GM21390 (cell line): ENCODE measurements at regions not wholly inside any gene's neighbourhood (a gene's known extent, or its start where the extent isn't known, plus 50 kb on each side); places are given as distances from the start of the nearest gene placed in this dataset.

Source experiments
- ATAC-seq: cut with Tn5 transposase; IDR thresholded peaks from one replicate; pipeline ENCODE4 v1.9.1; 2021; ENCODE audit not compliant: unreplicated experiment

DNA sequence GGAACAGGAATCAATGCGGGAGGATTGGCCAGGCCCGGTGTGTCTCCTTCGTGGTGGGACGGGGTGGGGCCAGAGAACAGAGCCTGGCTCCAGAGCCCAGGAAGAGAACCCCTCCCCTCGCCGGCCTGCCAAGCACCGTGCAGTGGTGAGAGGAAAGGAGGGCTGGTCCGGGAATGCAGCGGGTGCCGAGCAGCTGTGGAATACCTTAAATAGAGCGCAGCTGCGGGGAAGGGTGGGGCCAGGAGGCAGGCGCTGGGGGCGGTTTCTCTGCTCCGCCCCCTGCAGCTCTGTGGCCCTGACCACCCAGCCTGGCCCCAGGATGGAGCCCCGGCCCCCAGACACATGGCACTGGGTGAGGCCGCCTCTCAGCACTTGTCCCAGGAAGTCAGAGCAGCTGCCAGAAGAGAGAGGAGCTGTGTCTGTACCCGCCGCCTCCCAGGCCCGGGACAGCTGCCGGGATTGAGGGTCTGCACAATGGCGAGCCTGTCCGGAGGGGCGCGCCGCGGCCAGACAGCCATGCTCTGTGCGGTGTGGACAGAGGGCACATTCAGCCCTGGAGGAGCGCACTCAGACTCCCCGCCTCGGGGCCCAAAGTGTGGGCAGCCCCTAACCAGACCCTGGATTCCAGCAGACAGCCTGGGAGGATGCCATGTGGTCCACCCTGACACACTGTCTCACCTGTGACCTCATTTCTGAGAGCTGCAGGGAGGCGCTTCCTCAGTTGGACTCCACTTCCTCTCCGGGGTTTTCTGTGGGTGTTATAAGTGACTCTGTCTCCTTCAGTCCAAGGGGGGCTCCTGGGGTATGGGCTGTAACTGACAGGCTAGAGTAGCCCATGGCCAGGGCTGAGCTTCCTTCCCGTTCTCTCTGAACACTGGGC lies 268.8 kb downstream of the SEC14L1 start:
- ATAC-seq = no peak

DNA sequence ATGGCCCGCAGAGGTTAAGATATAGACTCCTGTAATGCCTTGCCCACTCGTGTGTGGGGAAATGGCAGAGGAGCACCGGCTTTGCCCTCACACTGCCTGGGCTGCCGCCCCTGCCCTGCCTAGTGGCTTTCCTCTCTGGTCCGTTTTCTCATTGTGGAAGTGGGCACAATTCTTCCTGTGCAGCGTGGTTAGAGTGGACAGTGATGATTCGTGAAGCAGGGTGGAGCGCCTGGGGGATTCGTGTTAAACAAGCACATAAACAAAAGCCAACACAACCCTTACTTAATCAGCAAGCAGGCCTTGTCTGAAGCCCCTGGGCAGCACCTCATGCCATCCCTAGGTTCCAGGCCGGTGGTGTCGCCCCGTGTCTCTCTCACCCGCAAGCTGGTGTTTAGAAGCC lies 269.7 kb downstream of the SEC14L1 start:
- no peak for ATAC-seq

DNA sequence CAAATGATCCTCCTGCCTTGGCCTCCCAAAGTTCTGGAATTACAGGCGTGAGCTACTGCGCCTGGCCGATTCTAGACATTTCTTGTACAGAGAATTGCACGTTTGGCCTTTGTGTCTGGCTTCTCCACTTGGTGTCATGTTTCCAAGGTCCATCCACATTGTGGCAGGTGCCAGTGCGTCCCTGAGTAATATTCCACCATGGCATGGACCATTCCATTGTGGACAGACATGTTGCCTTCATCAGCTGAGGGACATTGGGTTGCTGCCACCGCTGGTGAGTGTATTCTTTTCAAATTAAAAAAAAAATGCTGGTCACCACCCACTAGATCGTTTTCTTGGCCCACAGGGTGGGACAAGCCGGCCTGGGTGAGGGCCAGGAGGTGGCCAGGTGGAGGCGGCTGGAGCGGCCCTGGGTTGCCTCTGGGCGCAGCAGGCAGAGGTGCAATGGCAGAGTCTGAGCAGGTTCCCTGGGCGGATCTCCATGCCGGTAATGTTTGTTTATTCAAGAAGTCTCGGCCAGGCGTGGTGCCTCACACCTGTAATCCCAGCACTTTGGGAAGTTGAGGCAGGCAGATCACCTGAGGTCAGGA lies 274.1 kb downstream of the SEC14L1 start:
- no peak for ATAC-seq

DNA sequence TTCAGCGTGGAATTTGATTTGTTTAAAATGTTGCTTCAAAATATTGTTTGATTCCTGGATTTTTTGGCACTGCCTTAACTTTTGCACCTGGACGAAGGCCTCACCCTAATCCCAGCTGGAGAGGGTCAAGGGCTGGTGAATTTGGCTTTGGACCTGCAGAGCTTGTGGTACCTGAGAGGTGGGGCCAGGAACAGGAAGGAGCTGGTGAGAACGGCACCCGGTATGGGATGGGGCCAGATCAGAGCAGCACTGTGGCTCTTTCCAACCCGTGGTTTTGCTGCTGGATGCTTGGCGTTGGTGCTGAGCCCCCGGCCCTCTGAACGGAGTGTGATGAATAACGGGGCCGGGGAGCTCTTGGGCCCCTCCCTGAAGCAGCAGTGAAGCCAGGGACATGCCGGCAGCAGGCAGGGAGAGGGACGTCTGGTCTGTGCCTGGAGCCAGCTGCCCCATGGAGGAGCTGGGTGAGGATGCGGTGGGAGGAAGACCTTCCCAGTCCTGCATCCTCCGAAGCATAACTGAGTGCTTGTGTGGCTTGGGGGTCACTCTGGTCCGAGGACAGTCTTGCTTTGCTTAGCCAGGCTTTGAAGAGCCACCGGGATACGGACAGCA lies 275.4 kb downstream of the SEC14L1 start:
- no peak for ATAC-seq

DNA sequence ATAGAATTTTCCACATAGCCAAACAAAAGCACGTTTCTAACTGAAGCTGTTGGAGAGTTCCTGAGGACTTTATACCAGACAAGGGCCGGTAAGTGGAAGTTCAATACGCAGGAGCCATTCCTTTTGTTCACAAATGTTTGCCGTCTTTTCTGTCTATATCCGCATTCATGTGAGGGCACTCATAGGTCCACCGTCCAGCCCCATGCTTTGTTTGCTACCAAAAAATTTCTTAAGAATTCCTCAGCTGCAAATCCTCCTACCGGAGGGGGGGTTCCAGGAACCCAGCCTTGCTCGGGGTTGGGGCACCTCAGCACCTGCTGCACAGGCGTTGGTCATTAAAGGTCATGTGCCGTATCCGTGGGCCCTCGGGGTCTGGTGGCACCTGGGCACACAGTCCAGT lies 276.8 kb downstream of the SEC14L1 start:
- no peak for ATAC-seq

DNA sequence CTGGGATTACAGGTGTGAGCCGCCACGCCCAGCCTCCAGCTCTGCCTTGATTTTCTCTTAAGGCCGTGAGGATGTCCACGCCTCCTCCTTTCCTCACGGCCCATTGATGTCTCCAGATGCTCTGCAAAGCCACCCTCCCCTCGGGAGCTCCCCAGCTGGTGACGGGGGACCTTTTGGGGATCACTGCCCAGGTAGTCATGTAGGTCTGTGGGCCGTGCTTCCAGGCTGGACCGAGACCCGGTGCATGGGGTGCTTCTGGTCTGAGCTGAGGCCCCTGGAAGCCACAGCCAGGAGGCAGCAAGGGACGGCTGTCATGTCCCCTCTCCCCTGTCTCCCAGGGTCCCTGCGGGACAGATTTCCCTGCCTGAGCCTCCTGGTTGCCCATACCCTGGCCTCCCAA lies 277.8 kb downstream of the SEC14L1 start:
- no peak for ATAC-seq

DNA sequence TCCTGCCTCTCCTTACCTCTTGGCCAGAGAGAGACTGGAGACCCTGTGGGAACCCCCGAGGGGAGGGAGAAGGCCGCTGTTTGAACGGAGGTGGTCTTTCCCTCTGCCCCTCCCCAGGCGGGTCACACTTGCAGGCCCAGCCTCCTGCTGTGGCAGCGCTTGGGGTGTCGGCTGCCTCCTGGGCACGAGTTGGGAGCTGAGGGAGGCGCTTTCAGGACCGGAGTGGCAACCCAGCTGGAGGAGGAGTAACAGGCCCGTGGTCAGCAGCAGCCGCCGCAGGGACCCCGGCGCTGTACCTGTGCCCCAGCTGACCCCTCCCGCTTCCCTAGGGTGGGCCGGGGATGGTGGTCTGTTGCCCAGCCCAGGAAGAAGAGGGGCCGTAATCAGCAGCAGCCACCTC lies 278.3 kb downstream of the SEC14L1 start:
- no peak for ATAC-seq

DNA sequence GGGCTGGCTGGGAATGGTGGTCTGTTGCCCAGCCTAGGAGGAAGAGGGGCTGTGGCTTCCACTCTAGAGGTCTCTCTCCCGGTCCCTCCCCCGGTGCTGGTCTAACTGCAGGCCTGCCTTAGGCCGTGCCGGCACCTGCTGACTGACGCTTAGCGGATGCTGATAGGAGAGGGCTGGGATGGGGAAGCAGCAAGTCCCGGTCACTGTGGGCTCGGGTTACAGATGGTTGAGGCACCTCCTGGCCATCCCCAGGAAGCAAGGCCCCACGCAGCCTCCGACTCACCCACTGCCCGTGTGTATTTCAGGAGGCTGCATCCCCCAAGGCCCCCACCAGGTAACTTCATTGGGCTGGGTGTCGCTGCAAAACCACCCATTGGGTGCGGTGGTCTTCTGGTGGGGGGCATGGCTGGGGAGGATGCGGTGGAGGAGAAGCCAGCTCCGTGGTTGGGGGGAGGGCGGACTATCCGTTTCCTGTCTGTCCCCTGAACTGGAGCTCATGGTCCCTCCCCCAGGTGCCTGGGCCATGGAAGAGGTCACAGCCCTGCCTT lies 278.9 kb downstream of the SEC14L1 start:
- ATAC-seq = no peak

DNA sequence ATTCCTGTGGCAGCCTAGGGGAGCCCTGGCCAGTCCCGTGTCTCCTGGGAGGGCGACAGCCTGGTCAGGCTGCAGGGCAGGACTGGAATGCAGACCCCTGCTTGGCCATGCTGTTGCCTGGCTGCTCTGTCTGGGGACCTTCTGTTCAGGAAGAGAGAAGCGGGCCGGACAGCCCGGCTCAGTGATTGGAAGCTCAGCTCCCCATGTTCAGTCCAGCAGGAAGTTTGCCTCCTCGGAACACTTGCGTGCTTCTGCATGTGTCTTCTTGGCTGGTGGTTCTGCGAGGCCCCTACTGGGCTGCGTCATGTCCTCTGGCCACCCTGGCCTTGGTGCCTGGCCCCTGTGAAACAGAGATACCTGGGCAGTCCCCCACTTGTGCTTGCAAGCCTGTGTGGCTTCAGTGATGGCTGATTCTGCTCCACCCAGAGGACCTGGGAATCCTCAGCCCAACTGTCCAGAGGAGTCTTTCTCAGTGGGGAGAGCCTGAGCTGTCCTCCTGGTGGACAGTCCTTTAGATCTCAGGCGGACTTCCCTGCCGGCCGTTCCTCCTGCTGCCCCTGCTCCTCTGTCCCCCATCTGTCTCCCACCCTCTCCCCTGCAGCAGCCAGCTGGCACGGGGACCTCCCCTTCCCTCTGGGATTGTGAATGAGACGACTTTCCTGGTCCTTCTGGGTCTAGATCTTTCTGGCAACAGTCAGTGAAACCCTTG lies 279.5 kb downstream of the SEC14L1 start:
- no peak for ATAC-seq

DNA sequence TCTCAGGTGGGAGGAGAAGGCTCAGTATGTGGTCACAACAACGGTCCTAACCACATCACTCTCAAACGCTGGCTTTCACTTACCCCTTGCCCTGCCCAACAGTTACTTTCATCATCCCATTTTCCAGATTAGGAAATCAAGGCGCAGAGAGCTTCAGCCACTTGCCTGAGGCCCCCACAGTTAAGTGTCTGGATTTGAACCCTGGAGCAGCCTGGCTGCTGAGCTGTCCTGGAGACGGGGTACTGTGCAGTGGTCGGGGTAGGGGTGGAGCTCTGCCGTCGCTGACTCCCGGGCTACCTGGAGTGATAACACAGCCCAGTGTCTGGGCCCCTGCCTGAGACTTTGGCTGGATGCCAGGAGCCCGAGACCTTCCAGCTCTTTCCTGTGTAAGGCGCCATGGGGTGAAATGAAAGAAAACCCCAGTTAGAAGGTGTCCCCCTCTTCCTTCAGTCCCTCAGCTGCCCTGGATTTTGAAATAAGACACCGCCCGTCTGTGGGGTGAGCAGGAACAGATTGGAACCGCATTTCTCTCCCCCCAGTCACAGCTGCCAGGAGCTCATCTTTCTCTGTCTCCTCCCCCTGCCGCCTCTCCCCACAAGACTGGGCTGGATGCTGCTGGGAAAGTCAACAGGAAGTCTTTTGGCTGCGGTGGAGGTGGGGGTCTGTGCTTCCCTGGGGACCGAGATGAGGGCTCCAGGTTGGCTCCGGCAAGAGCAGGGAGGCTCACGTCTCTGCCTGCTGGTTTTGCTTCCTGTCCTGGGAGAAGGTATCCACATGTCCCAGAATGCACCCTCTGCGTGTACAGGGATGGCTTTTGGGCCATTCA lies 280.2 kb downstream of the SEC14L1 start:
- ATAC-seq = no peak

DNA sequence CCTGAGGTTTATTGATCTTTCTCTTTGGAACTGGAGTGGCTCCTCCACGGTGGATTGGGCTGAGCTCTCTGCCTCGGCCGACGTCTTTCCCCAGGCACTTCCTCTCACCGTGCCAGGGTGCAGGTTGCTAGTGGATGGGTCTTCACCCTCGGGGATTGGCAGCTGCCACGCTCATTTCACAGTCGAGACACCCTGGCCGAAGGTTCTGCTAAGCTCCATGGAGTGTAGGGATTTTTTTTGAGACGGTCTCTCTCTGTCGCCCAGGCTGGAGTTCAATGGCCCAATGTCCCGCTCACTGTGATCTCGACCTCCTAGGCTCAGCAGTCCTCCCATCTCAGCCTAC lies 280.8 kb downstream of the SEC14L1 start:
- no peak for ATAC-seq

DNA sequence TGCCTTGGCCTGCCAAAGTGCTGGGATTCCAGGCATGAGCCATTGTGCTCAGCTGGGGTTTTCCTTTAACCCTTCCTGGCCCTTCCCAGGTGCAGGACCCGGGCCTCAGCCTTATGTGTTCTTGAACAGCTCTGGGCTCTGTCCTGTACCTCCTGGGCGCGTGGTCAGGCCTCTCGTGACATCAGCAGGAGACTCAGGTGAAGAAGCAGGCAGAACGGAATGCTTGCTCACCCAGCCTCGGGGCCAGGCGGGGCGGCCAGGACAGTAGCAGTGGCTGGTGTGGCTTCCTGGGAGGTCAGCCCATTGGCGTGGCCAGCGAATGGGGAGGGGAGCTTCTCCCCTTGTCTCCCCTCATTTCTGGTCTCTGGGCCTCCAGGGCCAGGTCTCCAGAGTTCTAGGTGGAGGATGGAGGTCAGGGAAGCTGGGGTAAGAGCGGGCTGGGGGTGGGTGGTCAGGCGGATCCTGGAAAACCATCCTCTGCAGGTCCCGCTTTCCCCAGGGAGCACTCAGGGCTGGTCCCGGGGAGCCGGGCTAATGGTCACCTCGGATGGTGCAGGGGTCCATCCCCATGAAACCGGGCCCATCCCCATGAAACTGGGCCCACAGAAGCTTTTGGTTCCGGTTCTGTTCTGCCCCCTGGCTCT lies 281.5 kb downstream of the SEC14L1 start:
- no peak for ATAC-seq

DNA sequence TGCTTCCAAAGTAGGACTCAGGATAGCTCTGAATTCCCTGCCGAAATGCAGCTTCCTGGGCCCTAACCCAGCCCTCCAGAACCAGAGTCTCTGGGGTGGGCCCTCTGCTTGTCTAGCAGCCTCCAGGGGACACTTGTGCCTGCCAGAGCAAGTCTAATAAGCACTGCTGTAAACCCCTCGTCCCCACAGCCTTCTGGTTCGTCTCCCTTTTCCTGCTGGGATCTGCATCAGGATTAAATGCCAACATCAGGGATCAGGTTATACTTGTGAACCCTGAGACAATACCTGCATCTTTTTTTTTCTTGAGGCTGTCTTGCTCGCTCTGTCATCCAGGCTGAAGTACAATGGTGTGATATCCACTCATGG lies 282.0 kb downstream of the SEC14L1 start:
- ATAC-seq = no peak

DNA sequence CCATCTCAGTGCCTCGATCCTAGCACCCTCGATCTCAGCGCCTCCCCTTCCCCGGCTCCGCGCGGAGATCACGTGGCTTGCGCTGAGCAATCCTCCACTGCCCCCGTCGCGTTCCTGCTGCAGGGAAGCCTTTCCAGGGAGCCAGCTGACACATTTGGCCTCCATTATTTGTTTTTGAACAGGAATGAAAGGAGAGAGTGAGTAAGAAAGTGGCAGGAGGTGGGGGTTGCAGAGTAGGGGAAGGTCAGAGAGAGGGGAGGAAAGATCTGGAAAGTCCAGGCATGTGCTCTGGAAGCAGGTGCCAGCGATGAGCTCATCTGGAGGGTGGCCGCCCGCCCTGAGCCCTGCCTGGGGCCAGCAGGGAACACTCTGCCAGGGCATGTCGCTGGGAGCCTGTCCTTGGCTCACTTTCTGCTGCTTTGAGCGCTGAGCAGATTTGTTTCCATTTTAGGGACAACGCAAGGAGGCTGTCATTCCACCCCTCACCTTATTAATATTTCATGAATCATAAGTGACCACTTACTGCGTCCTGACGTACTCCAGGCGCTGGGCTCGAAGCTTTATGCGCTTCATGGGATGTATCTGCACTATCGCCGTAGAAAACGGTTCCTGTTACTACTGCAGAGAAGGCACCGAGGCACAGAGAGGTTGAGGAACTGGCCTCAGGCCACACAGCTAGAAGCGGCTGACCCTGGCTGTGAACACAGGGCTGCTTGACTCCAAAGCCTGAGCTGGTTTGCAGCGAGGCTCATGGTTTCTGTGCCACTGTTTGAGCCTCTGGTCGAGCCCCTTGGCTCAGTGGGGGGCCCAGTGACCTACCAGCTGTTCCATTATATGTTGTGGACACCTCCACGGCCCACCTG lies 283.1 kb downstream of the SEC14L1 start:
- ATAC-seq = no peak

DNA sequence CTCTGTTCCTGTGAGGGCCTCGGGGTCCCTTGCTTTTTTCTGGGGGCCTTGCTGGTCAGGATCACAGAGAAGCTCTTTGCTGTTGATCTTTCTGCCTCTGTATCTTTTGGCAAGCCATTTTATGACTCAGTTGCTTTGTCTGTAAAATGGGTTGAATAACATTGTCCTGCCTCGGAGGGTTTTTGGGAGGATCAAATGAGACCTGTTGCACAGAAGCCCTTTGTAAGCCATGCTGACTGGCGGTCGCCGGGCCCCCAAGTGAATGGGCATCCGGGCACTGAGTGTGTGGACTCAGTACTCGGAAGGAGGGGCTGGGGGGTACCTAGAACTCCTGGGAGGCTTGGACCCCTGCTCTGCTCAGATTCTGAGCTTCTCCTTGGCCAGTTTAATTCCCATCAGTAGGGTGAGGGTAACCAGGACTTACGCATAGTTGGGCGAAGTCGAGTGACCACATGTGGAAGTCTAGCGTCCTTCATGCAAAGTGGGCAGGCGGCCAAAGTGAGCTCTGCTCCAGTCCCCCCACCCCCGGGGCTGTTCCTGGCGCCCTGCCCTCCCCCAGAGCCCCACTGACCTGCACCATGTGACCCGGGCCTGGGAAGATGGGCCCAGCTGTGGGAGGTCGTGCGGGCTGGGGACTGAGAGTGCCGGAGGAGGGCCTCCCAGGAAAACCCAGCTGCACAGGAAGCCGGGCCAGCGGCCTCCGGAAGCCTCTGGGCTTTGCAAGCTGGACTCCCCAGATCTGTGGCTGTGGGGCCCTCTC lies 284.0 kb downstream of the SEC14L1 start:
- ATAC-seq = no peak

DNA sequence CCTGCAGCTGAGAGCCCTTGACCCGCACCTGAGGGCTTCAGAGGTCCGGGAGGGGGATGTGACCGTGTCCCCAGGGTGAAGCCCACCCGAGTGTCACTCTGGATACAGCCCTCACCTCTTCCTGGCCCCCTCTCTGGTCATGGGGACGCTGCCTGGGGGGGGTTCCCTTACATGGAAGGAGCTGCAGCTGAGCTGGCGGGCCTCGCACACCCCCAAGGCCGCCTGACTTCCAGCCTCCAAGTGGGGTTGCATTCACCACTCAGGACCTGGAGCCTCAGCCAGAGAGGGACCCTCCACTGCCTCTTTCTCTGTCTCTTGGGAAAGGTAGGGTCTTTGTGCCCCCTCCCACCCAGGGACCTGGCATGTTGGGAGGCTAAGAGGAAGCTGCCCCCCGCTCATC lies 284.6 kb downstream of the SEC14L1 start:
- ATAC-seq = no peak

DNA sequence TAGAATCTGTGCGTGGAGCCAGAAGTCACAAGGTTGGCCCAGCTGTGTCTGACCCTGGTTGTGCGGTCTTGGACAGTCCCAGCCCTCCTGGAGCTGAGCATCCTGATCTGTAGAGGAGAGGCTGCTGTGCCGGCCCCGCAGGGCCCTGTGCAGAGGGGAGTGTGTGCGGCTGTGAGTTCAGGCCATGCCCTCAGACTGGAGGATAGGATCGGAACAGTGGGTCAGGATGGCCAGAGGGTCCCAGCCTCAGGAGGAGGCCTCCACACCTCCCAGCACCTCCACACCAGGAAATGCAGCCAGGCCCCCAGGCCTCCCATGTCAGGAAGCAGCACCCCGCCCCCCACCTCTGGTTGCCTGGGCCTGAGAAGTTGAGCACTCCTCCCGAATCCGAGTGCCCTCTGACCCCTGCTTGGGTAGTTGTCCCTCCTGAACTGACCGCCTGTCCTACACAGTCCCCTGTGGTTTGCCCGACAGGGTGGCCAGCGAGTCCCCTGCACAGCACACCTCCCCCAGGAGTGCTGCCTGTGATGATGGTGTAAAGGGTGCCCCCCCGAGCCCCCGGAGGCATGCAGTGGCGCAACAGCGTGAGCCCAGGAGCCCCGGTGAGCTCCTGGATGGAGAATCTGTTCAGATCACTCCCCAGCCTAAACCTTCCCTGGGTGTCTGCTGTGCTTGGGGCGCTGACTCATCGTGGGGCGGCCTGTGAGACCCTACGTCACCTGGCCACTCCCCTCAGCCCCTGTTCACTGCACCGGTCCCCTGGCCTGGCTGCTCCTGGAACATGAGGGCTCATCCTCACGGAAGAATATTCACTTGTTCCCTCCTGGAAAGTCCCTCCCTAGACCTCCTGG lies 285.2 kb downstream of the SEC14L1 start:
- ATAC-seq = no peak
